ENCODE measurements at regions not wholly inside any gene's neighbourhood (a gene's known extent, or its start where the extent isn't known, plus 50 kb on each side); places are given as distances from the start of the nearest gene placed in this dataset.

DNA sequence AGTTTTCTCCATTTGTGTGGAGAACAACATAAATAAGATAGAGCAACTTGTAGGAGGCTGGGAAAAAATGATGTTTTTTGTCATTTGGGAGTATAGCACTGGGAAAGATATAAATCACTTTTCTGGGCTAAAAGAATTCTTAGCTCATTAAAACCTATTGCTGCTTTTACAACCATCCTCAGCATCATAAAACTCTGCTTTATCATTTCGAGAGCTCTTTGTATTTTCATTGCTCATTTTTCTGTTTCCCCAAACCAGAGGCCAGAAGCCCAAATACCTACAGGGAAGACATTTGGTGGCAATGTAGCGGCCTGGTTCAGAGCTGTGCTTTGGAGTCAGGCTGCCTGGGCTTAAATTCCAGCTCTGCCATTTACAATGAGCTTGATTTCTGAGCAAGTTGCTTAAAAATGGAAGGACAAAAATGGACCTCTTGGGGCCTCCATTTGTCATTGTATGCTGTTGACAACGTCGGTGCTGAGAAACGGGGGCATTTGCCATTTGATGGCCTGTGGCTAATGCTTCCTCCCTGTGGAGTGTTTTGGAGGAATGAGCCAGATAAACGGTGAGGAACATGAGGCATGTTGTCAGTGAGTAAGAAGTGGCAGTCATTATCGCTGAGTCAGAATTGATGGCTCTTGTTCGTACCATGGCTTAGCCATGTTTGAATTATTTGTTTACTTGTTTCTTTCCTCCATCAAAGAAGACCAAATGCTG, 260.0 kb downstream of the EBLN2 start (continued):
- TF ChIP-seq, protein P1, sequence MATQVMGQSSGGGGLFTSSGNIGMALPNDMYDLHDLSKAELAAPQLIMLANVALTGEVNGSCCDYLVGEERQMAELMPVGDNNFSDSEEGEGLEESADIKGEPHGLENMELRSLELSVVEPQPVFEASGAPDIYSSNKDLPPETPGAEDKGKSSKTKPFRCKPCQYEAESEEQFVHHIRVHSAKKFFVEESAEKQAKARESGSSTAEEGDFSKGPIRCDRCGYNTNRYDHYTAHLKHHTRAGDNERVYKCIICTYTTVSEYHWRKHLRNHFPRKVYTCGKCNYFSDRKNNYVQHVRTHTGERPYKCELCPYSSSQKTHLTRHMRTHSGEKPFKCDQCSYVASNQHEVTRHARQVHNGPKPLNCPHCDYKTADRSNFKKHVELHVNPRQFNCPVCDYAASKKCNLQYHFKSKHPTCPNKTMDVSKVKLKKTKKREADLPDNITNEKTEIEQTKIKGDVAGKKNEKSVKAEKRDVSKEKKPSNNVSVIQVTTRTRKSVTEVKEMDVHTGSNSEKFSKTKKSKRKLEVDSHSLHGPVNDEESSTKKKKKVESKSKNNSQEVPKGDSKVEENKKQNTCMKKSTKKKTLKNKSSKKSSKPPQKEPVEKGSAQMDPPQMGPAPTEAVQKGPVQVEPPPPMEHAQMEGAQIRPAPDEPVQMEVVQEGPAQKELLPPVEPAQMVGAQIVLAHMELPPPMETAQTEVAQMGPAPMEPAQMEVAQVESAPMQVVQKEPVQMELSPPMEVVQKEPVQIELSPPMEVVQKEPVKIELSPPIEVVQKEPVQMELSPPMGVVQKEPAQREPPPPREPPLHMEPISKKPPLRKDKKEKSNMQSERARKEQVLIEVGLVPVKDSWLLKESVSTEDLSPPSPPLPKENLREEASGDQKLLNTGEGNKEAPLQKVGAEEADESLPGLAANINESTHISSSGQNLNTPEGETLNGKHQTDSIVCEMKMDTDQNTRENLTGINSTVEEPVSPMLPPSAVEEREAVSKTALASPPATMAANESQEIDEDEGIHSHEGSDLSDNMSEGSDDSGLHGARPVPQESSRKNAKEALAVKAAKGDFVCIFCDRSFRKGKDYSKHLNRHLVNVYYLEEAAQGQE (IDR thresholded peaks at IDR 0.05), result no peak
- TF ChIP-seq, protein P2, sequence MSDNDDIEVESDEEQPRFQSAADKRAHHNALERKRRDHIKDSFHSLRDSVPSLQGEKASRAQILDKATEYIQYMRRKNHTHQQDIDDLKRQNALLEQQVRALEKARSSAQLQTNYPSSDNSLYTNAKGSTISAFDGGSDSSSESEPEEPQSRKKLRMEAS (IDR thresholded peaks at IDR 0.05), result no peak

DNA sequence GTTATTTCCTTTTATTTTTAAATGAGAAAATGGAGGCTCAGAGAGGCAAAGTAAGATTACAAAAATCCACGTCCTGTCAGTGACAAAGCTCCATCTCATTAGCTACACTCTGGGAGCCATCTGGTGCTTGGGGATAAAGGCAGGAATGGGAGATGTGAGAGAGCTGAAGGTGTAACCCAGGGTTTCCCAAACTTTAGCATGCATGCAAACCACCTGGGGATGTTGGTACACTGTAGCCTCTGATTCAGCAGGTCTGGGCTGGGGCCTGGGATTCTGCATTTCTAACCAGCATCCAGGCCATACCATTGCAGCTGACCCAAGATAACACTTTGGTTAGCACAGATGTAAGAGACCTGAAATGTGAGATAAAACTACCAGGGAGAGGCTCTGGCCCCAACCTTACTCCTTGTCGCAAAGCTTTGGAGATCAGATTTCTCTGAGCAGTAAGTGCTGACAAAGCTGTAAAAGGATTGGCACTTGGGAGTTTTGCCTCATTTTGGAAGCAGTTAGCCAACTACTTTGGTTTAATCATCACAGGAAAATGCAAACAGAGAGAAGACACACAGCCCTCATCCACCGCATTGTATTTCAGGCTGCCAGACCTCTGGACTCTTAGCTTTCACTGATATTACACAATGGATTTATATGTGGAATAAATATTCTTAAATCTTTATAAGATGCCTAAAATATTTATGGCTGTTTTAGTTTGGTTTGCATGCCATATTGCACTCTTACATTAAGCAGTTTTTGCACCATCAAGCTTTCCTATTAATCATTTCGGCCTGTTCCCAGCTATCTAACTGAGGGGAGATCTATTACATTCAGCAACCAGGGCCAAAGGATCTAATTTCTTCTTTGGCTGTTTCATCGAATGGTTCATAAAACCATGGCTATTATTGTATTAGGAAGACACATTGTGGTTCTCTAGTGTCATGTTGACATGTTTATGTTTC, 263.0 kb downstream of the EBLN2 start:
- TF ChIP-seq, protein P3, sequence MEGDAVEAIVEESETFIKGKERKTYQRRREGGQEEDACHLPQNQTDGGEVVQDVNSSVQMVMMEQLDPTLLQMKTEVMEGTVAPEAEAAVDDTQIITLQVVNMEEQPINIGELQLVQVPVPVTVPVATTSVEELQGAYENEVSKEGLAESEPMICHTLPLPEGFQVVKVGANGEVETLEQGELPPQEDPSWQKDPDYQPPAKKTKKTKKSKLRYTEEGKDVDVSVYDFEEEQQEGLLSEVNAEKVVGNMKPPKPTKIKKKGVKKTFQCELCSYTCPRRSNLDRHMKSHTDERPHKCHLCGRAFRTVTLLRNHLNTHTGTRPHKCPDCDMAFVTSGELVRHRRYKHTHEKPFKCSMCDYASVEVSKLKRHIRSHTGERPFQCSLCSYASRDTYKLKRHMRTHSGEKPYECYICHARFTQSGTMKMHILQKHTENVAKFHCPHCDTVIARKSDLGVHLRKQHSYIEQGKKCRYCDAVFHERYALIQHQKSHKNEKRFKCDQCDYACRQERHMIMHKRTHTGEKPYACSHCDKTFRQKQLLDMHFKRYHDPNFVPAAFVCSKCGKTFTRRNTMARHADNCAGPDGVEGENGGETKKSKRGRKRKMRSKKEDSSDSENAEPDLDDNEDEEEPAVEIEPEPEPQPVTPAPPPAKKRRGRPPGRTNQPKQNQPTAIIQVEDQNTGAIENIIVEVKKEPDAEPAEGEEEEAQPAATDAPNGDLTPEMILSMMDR (IDR thresholded peaks at IDR 0.05; ENCODE audit: low read depth, low read length, missing input control), result no peak
- TF ChIP-seq, protein P4, sequence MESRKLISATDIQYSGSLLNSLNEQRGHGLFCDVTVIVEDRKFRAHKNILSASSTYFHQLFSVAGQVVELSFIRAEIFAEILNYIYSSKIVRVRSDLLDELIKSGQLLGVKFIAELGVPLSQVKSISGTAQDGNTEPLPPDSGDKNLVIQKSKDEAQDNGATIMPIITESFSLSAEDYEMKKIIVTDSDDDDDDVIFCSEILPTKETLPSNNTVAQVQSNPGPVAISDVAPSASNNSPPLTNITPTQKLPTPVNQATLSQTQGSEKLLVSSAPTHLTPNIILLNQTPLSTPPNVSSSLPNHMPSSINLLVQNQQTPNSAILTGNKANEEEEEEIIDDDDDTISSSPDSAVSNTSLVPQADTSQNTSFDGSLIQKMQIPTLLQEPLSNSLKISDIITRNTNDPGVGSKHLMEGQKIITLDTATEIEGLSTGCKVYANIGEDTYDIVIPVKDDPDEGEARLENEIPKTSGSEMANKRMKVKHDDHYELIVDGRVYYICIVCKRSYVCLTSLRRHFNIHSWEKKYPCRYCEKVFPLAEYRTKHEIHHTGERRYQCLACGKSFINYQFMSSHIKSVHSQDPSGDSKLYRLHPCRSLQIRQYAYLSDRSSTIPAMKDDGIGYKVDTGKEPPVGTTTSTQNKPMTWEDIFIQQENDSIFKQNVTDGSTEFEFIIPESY (IDR thresholded peaks at IDR 0.05), result no peak
- TF ChIP-seq FOXA2 (IDR thresholded peaks at IDR 0.05) (no peak), HNF4G (IDR thresholded peaks at IDR 0.05) (no peak), RXRA (IDR thresholded peaks at IDR 0.05) (no peak), SP1 (IDR thresholded peaks at IDR 0.05) (no peak), EGR1 (IDR thresholded peaks at IDR 0.05; ENCODE audit: low read depth in 2 of 2) (no peak), NR2F2 (IDR thresholded peaks at IDR 0.05) (no peak), RAD21 (IDR thresholded peaks at IDR 0.05) (no peak), HNF4A (conservative IDR thresholded peaks at IDR 0.05) (no peak), JUND (IDR thresholded peaks at IDR 0.05) (no peak)
- TF ChIP-seq, protein P5, sequence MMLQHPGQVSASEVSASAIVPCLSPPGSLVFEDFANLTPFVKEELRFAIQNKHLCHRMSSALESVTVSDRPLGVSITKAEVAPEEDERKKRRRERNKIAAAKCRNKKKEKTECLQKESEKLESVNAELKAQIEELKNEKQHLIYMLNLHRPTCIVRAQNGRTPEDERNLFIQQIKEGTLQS (IDR thresholded peaks at IDR 0.05), result no peak
- Histone ChIP-seq H3K4me3 (ENCODE audit: low read depth in 1 of 3, low read length in 3 of 3) (no peak overlapping the region), H3K4me1 (ENCODE audit: control insufficient read depth in 4 of 4, insufficient read depth in 4 of 4, low read length in 3 of 4) (no peaks in the 10 kb centered on the region), H3K9ac (ENCODE audit: low read depth in 1 of 2, low read length in 2 of 2) (no peak overlapping the region), H3K36me3 (ENCODE audit: control insufficient read depth in 4 of 4, insufficient read depth in 3 of 4, low read depth in 1 of 4, low read length in 3 of 4) (no peaks in the 10 kb centered on the region), H3K27me3 (ENCODE audit: control insufficient read depth in 4 of 4, insufficient read depth in 4 of 4, low read length in 3 of 4) (peaks cover 0 to 6% (median 0%) of the 10 kb centered on the region in 4 donors), H3K27ac (ENCODE audit: low read depth in 1 of 2, low read length in 2 of 2) (no peak overlapping the region), H3K9me3 (ENCODE audit: control insufficient read depth in 4 of 4, low read length in 3 of 4) (peaks cover 0 to 3% (median under 1%) of the 10 kb centered on the region in 4 donors)
- DNase-seq (ENCODE audit: low spot score), result no peak
- WGBS, result 56% methylated on average over 5 of the region's 5 CpGs

Data from liver (tissue), 8 donors.